Spinal cord (tissue), 9 donors: ENCODE measurements at regions not wholly inside any gene's neighbourhood (a gene's known extent, or its start where the extent isn't known, plus 50 kb on each side); places are given as distances from the start of the nearest gene placed in this dataset.
A peak's percentile ranks its signal among the peaks of the same experiment; 100 is the strongest.

Experiments
- DNase-seq, 6 donors: peaks; one replicate each; pipeline versions ENCODE4 v3.0.0 to v3.0.0-alpha.2; 2013 to 2015; ENCODE audit warnings: low spot score in 6 of 6, low read depth in 4 of 6
- H3K27ac ChIP-seq: one replicate; pipeline ENCODE4 v1.5.1; 2013; ENCODE audit warnings: low read depth, low read length, control low read depth
- H3K27me3 ChIP-seq: one replicate; pipeline ENCODE4 v1.6.1; 2013; ENCODE audit warnings: low read length; ENCODE audit not compliant: control insufficient read depth, insufficient read depth
- H3K36me3 ChIP-seq: one replicate; pipeline ENCODE4 v1.6.1; 2013; ENCODE audit warnings: low read length; ENCODE audit not compliant: control insufficient read depth, insufficient read depth
- H3K4me1 ChIP-seq: one replicate; pipeline ENCODE4 v1.6.1; 2013; ENCODE audit warnings: low read length; ENCODE audit not compliant: control insufficient read depth, insufficient read depth
- H3K4me3 ChIP-seq: one replicate; pipeline ENCODE4 v1.5.1; 2013; ENCODE audit warnings: low read depth, low read length, control low read depth
- H3K9me3 ChIP-seq: one replicate; pipeline ENCODE4 v1.6.1; 2013; ENCODE audit warnings: low read length; ENCODE audit not compliant: control insufficient read depth, insufficient read depth
- WGBS: methylation state at CpG from one replicate; pipeline ENCODE4 v1.1.5; 2013; ENCODE audit warnings: missing lambda C conversion rate; ENCODE audit not compliant: insufficient coverage; 5-methylcytosine and 5-hydroxymethylcytosine counted together
- donor health status: healthy.

DNA sequence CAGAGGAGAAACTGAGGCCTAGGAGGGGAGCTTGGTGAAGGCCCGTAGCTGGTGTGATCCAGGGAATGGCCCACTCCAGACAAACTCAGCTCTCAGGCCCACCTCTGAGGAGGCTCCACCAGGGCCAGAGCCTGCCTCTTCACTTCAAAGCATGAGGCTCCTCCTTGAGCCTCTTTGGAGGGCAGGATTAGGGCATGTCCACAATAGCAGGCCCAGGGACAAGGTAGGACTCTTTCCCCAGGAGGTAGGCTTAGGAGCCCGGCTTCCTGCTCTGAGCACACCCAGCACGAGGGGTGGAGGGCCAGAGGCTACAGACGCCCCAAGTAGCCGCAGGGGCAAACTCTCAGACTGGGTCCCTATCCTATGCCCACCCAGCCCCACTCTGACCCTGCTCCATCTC, 164.6 kb upstream of the ZMIZ1 start:
- no peak overlapping the region for H3K4me3 ChIP-seq
- no peaks in the 10 kb centered on the region for H3K36me3 ChIP-seq
- H3K27me3 ChIP-seq, result no peaks in the 10 kb centered on the region
- DNase-seq, result no peak
- WGBS, result 97% methylated on average over 5 of the region's 5 CpGs
- H3K27ac ChIP-seq, result no peak overlapping the region
- H3K9me3 ChIP-seq, result no peaks in the 10 kb centered on the region
- H3K4me1 ChIP-seq, result peaks cover 25% of the 10 kb centered on the region

DNA sequence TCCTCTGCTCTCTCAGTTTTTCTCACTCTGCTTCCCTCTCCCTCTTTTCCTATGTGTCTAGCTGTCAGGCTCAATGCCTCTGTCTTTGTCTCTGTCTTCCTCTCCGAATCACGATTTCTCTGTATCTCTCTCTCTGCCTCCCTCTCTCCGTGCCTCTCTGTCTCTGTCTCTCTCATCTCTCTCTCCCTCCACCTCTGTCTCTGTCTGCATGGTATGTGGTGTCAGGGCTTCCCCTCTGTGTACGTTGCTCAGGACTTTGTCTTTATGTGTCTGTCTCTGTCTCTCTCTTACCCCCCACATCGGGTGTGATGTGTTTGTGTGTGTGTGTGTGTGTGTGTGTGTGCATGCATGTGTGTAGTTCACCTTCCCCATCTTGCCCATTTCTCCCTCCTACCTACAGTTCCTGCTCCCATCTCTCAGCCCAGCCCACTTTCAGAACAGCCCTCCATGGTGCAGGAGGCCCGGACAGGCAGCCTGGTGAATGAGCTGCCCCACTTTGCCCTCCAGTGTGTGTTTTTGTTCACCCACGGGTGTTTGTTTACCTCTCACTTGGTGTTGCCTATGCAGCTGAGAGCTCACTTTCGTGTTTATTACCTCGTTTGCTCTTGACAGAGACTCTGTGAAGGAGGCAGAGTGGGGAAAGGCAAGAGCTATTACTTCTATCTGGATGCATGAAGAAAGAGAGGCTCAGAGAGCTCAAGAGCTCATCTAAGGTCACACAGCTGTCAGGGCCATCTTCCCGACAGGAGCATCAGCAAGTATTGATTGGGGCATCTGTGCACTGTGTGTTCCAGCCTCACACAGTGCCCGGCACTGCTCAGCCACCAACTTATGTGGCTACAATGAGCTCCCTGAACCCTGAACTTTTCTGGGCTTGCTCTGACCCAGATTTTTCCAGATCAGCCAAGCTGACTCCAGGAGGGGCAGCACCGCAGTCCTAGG, 163.5 kb upstream of the ZMIZ1 start:
- Histone ChIP-seq H3K9me3 (no peaks in the 10 kb centered on the region), H3K36me3 (no peaks in the 10 kb centered on the region), H3K27ac (no peak overlapping the region), H3K4me1 (peaks cover 30% of the 10 kb centered on the region), H3K4me3 (no peak overlapping the region), H3K27me3 (no peaks in the 10 kb centered on the region)
- 58% methylated on average over 8 of the region's 12 CpGs for WGBS
- DNase-seq, result no peak

DNA sequence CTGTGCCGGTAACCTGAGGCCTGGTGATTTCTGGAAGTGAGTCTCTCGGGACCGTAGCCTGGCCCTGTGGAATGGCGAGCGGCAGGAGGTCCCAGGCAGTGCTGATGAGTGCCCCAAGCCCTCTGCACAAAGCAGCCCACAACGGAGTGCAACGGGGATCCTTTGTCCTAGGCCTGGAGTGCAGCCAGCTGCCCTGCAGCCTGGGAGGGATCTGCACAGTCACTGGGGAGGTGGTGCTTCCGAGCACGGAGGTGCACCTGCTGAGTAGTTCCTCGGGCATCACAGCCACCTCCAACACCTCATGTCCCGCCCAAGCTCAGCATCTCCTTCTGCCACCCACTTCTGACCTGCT, 162.8 kb upstream of the ZMIZ1 start:
- Histone ChIP-seq H3K27me3 (no peaks in the 10 kb centered on the region), H3K36me3 (no peaks in the 10 kb centered on the region), H3K4me3 (no peak overlapping the region), H3K9me3 (no peaks in the 10 kb centered on the region), H3K4me1 (peaks cover 30% of the 10 kb centered on the region), H3K27ac (no peak overlapping the region)
- no peak for DNase-seq
- WGBS, result 29% methylated on average over 11 of the region's 11 CpGs

DNA sequence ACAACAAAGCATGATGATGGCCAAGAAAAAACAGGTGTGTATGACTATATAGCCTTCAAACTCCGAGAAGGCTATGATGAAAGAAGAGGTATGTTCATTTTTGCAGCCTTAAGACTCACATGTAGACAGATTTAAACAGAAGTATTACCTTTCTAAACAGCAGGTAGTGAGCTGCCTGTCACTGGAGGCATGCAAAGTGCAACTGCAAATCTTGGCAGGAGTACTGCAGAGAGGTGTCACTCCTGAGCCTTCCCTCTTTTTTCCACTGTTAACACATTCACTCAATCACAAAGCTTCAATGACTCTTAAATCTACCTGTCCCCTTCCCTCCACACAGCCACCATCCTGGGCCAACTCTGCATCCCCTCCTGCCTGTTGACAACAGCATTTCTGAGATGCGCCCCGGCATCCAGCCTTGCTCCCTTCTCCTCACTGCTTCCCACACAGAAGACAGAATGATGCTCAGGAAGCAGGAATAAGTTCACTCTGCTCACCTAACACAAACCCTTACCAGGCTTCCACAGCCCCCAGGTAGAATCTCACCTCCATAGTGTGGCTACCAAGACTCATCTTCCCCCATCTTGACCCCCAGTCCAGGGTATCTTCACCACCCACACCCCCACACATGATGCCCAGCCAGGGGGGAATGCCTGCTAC, 161.9 kb upstream of the ZMIZ1 start:
- no peak overlapping the region for H3K27ac ChIP-seq
- no peaks in the 10 kb centered on the region for H3K36me3 ChIP-seq
- H3K4me1 ChIP-seq, result peaks cover 35% of the 10 kb centered on the region
- no peaks in the 10 kb centered on the region for H3K9me3 ChIP-seq
- no peak overlapping the region for H3K4me3 ChIP-seq
- H3K27me3 ChIP-seq, result no peaks in the 10 kb centered on the region
- WGBS, result 87% methylated on average over 2 of the region's 3 CpGs
- no peak for DNase-seq

DNA sequence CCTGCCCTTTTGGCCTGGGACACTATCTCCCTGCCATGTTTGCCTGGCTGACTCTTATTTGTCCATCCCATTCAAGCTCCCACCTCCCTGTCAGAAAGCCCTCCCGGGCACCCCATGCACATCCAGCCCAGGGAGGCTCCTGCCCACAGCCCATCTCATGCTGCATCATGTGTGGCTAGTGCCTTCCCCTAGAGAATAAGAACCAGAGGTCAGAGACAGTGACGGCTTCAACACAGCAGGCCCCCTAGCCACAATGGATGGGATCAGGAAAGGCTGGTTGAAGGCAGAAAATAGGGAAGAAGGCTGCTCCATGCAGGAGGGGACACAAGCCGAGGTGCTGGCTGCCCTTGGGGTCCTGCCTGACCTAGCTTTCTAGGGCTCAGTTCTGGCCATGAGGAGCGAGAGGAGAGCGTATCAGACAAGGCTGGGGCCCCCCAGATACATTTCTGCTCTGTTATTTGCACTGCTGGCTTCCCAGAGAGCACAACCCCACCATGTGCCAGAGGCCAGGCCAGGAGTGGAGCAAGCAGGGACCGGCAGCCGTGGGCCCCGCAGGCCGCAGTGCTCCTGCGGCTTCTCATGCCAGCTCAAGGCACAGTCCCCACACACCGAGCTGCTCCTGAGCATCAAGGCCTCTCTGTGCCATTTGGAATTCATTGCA, 161.1 kb upstream of the ZMIZ1 start:
- peaks cover 43% of the 10 kb centered on the region for H3K4me1 ChIP-seq

DNA sequence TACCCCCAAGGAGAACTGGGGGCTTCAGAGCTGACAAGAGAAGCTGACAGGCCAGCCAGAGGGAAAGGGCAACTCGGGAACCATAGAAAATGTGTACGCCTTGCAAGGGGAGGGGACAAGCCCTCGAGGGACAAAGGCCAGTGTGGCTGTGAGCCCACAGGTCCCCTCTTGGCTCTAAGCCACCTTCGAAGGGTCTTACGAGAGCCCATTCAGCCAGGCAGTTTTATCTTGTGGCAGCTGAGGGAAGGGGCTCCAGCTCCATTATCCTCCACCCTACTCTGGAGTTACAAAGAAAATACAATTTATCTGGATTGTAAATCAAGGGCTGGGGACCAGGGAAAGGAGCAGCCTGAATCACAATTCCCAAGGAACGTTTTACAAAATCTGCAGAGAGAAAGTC, 159.5 kb upstream of the ZMIZ1 start:
- Histone ChIP-seq H3K27me3 (no peaks in the 10 kb centered on the region), H3K27ac (no peak overlapping the region), H3K4me1 (peaks cover 59% of the 10 kb centered on the region), H3K9me3 (no peaks in the 10 kb centered on the region), H3K36me3 (no peaks in the 10 kb centered on the region), H3K4me3 (no peak overlapping the region)
- 17% methylated on average over 4 of the region's 6 CpGs for WGBS
- DNase-seq, result peak in 1 of 6 donors; percentile 68

More for the DNA sequence above, 161.1 kb upstream of the ZMIZ1 start:
- Histone ChIP-seq H3K27me3 (no peaks in the 10 kb centered on the region), H3K36me3 (no peaks in the 10 kb centered on the region), H3K27ac (no peak overlapping the region), H3K9me3 (no peaks in the 10 kb centered on the region), H3K4me3 (no peak overlapping the region)
- WGBS, result 70% methylated on average over 11 of the region's 11 CpGs
- DNase-seq, result no peak

DNA sequence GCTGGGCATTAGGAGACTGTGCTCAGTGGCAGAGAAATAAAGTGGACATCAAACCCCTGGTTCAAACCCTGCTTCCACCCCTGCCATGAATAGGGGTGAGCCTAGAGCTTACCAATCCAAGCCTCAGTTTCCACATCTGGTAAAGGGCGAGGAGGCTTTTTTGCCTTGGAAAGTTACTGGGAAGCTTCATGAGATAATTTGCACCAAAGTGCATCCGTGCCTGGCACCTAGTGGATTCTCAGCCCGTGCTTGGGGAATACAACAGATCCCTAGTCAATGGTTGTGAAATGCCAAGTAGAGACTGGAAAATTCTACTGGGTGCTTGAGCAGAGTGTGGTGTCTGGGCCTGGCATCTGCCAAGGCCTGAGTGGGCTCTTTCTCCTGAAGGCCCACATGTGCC, 158.7 kb upstream of the ZMIZ1 start:
- DNase-seq, result no peak
- WGBS, result 83% methylated on average over 2 of the region's 3 CpGs
- Histone ChIP-seq H3K4me3 (no peak overlapping the region), H3K27ac (no peak overlapping the region), H3K27me3 (no peaks in the 10 kb centered on the region), H3K9me3 (no peaks in the 10 kb centered on the region), H3K4me1 (peaks cover 65% of the 10 kb centered on the region), H3K36me3 (no peaks in the 10 kb centered on the region)

DNA sequence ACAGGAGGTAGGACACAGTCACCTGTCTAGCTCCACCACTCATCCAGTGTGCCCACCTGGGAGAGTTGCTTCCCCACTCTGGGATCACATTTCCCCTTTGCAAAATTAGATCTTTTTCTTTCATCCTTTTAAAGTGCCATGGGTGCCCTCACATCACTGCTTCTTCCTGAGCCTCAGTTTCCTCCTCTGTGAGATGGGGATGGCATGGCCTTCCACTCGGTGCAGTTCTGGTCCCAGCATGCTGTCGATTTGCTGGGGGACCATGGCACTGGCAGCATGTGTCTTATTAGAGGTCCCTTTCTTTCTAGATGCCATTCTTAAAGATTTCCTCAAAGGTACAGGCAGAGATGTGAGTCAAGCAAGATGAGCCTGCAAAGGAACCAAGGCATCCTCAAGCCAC, 158.3 kb upstream of the ZMIZ1 start:
- no peak for DNase-seq
- 100% methylated on average over 1 of the region's 2 CpGs for WGBS
- Histone ChIP-seq H3K4me3 (no peak overlapping the region), H3K27ac (no peak overlapping the region), H3K27me3 (no peaks in the 10 kb centered on the region), H3K9me3 (no peaks in the 10 kb centered on the region), H3K4me1 (peaks cover 62% of the 10 kb centered on the region), H3K36me3 (no peaks in the 10 kb centered on the region)

DNA sequence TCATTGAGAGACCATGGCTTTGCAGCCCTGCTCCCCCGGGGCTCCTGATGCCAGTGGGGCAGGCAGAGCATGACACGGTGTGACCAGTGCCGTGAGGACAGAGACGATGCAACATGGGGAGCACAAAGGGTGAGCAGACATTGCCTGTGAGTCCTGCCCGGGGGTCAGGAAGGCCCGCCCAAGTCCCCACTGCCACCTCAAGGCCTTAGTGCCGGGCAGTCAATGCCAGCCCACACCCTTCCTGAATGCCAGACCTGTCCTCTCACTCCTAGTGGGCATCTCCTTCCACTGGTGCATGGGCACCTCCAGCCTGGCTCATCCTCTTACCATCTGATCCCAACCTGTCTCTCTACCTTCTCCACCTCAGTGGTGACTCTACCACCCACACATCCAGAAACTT, 157.9 kb upstream of the ZMIZ1 start:
- 94% methylated on average over 7 of the region's 7 CpGs for WGBS
- DNase-seq, result no peak
- no peaks in the 10 kb centered on the region for H3K27me3 ChIP-seq
- no peak overlapping the region for H3K4me3 ChIP-seq
- H3K36me3 ChIP-seq, result no peaks in the 10 kb centered on the region
- H3K4me1 ChIP-seq, result peaks cover 58% of the 10 kb centered on the region
- H3K27ac ChIP-seq, result no peak overlapping the region
- no peaks in the 10 kb centered on the region for H3K9me3 ChIP-seq
